Neural cell (in vitro differentiated cells): ENCODE measurements at regions not wholly inside any gene's neighbourhood (a gene's known extent, or its start where the extent isn't known, plus 50 kb on each side); places are given as distances from the start of the nearest gene placed in this dataset.

Experiments used
- CTCF ChIP-seq: fragments of 450-650 bp; IDR thresholded peaks from 2 replicates; pipeline ENCODE4 v1.5.1; 2014; ENCODE audit warnings: antibody characterized with exemption, mild to moderate bottlenecking, moderate library complexity; ENCODE audit not compliant: poor library complexity, severe bottlenecking
- EP300 ChIP-seq: fragments of 450-650 bp; conservative IDR thresholded peaks from 2 replicates; pipeline ENCODE4 v1.6.1; 2014; ENCODE audit warnings: antibody characterized with exemption, mild to moderate bottlenecking, moderate library complexity; ENCODE audit not compliant: poor library complexity, severe bottlenecking
- REST ChIP-seq: IDR thresholded peaks from 2 replicates; pipeline ENCODE4 v1.6.1; 2012; ENCODE audit warnings: borderline replicate concordance
- SMC3 ChIP-seq: fragments of 450-650 bp; conservative IDR thresholded peaks from 2 replicates; pipeline ENCODE4 v1.6.1; 2014; ENCODE audit warnings: antibody characterized with exemption, mild to moderate bottlenecking, moderate library complexity; ENCODE audit not compliant: poor library complexity

- TF ChIP-seq CTCF (no peak), SMC3 (no peak), EP300 (no peak), REST (no peak)
Observed at GRCh38 chr15:94829887-94830884, 598.8 kb downstream of the MCTP2 start.
